Stimulated activated CD4-positive, alpha-beta T cell treated with anti-CD3 and anti-CD28 coated beads, Interleukin-4, amount 100 ng/mL, for 1 hour (primary cell): ENCODE measurements at regions not wholly inside any gene's neighbourhood (a gene's known extent, or its start where the extent isn't known, plus 50 kb on each side); places are given as distances from the start of the nearest gene placed in this dataset.

Experiments
- DNase-seq: peaks from one replicate; pipeline ENCODE4 v3.0.0-alpha.2; 2020

GRCh38 chr1:168875831-168876230, 146.8 kb upstream of the DPT start:
- DNase-seq: no peak

GRCh38 chr1:168876830-168877229, 147.8 kb upstream of the DPT start:
- DNase-seq: no peak

DNA sequence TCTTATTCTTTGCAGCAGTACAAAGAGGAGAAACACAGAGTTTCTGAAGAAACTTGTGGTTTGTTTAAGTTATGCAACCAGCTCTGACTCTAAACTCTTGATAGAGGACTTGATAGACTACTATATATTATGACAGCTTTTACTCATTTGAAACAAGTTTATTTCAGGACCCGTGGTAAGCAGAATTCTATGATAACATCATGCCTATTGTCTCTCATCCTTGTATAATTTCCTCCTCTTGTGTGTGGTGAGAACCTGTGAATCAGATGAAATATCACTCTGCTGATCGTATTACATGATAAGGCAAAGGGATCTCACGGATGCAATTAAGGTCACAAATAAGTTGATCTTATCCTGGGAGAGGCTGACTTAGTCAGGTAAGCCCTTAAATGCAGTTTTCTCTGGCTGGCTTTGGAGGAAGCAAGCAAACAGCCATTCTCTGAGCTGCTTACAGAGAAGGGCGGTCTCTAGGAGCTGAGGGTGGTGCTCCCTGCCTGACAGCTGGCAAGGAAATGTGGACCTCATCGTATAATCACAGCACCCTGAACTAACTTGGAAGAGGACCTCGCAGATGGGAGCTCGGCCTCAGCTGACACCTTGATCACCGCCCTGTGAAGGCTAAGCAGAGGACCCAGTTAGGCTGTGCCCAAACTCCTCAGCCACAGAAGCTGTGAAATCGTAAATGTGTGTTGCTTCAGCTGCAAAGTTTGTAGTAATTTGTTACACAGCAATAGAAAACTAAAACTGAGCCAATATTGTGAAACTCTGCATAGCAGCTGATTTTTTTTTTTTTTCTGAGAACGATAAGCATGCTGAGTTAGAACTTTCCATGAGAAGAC, 151.1 kb upstream of the DPT start:
- DNase-seq: no peak

DNA sequence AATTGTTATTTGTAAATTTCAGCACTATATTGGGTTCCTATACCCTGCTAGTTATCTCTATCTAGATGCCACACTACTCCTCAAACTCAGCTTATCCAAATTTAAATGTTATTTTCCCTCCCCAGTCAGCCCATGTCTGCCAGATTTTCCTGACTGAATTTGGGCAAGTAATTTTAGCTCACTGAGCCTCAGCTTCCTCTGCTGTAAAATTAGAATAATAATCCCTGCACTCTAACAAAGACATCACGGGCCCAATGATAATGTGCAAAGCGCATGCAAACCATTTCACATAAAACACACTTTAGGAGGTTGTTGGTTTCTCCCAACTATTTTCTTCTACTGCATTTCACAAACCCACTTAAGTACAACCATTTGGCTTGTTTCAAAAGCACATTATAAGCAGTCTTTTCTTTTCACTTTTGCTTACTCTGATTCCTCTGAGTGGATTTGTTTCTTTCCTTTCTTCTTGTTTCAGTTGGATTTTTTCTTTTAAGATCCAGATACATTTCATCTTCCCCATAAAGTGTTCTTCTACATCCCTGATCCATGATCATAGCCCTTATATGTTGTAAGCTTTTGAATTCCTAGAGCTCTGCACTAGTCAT, 152.8 kb upstream of the DPT start:
- DNase-seq: no peak

GRCh38 chr1:168887381-168887780, 158.4 kb upstream of the DPT start:
- no peak for DNase-seq

- no peak for DNase-seq
Measured at GRCh38 chr1:168888418-168888817, 159.4 kb upstream of the DPT start.

- no peak for DNase-seq
Measured at GRCh38 chr1:168892931-168893330, 163.9 kb upstream of the DPT start.

GRCh38 chr1:168893359-168893801, 164.4 kb upstream of the DPT start:
- DNase-seq: no peak

DNA sequence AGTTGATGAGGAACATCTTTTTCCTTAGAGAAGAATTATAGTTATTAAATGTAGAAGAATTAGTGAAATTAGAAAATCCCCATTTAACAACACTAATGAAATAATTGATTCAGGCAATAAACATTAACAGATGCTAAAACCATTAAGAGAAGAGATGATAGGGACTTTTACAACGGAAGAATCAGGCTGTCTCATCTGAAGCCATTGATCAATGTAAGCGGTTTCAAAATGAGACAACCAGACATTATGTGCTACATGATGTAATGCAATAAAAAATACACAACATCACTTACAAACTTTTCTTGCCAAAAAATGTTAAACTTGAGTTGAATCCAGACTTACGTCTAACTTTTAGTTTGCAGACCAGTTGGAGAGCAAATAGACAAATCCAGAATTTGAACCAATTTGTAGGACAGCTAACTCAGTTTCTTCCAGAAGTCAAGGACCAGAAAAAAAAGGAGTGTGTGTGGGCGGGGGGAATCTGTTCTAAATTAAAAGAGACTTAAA, 165.4 kb upstream of the DPT start:
- no peak for DNase-seq

DNA sequence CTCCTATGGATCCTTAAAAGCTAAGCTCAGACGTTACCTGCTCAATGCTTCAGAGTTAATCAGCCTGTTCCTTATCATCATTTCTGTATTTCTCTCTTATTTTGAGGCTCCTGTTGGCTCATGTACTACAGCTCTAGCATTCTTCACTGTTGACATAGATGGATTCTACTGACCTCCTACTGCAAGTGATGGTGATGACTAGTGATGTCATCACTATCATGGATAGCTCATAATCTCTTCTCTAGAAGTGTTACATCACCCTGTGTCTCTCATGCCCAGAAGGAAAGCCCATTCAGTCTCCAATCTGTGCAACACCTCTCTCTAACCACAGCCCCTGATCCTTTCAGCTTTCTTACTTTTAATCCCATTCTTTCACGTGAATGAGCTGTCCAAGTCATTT, 168.2 kb upstream of the DPT start:
- DNase-seq: no peak

DNA sequence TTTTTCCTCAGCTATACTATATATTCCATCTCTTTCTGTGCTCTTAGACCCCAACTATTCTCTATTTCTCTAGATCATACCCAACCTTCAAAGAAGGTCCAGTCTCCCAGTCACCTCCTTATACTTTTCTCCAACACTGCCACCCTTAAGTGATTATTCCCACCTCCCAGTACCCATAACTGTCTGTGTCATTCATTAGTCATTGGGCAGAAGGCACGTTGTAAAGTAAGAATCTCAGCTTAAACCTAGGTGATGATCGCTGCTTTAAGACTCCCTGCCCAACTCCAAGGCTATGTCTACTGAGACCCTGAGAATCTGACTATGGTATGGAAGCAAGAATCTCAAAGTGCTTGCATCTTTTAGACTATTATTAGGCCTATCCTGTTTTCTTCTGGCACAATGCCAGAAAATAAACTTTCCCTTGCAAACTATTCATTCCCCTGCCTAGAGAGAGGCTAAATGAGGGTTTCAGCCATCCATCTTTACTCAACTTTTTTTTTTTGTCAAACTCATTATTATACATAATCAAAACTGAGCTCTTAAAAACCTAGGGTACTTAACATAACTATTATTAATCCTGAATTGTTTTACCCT, 174.3 kb upstream of the DPT start:
- no peak for DNase-seq

- DNase-seq: no peak
Measured at GRCh38 chr1:168905633-168906032, 176.6 kb upstream of the DPT start.

DNA sequence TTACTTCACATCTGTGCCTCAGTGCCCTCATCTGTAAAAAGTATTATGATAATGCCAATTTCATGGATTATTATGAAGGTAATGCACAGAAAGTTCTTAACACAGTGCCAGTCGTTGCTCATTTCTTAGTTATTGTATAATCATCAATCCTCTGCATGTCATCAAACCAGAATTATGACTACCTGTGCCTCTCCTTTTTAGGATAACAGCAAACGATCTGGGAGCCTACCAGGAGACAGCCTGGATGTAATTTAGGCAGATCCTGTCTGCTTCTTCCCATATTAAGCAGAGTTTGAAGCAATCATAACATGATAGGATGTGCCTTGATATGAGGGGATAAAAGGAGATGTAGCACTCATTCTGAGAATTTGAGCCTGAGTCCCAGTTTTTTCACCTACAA, 177.4 kb upstream of the DPT start:
- no peak for DNase-seq

GRCh38 chr1:168907053-168907452, 178.0 kb upstream of the DPT start:
- no peak for DNase-seq

DNA sequence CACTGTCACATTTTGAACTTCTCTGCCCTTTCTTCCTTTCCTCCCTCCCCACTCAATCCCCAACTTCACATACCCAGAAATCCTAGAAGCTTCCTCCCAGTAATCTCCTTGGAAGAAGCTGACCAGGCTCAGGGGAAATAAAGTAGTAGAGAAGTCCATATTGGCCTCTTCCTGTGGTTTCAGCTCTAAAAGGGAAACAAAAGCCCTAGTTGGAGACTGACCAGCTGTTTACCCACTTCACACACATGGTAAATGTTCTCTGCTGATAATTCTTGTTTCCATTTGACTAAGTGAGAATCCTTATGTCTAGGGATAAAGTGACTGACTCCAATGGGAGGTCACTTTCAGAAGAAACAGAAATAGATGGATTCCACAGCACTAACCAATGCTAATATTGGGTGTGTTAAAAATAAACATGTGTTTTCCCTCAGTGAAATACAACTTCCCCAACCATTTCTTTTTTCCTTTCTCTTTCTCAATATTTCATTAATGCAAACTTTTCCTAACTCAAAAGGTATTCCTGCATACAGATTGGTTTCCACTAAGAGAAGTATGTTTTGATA, 178.9 kb upstream of the DPT start:
- DNase-seq: no peak

DNA sequence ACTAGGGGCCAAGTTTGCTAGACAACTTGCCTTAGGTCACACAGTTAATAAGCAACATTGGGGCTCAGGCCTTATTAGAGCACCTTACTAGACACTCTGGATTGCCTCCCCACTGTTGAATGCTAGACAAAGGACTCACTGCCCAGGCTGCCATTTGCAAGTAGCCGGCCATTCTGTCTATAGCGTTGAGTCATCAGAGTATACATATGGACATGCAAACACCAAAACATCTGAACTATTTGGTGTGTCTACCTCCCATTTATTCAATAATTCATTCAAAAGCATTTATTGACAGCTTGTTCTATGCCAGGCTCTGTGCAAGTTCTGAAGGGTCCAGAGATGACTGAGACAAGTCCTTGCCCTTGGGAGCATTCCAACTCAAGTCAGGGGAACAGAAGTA, 181.4 kb upstream of the DPT start:
- DNase-seq: no peak

- DNase-seq: no peak
Measured at GRCh38 chr1:168911370-168911769, 182.4 kb upstream of the DPT start.

GRCh38 chr1:168913711-168914463, 184.9 kb upstream of the DPT start:
- DNase-seq: no peak

DNA sequence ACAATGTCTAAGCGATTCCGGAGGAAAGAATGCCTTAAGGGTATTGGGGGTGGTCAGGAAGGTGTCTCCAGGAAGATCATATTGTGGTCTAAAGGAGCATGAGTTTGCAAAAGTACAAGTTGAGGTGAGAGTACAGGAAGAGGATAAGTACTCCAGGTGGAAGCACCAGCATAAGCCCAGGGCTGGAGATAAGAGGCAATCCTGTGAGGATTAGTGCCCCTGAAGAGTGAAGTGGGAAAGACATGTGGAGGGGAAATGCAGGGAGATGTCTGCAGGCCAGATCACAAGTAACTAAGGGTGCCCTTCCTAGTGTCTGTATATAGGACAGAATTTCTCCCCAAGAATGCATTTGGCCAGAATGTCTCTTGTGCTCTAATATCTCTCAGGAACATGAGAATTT, 188.3 kb upstream of the DPT start:
- no peak for DNase-seq

DNA sequence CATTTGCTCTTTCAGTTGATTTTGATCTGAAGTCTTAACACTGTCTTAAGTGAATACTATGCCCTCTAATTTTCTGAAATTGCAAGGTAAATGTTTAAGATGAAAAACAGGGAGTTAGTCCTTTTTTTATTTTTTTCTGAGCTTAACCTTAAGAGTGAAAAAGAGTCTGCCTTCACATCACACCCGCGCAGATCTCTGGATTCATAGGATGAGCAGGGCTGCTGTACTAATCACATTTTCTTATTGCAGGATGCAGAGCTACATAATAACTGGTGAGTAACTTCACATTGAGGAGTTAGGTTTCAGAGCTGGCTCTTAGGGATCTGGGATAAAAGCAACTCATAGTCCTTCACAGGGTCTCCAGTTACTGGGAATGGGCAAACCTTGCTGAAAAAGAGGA, 188.7 kb upstream of the ATP1B1 start:
- no peak for DNase-seq

GRCh38 chr1:168918860-168919741, 187.4 kb upstream of the ATP1B1 start:
- DNase-seq: no peak
